ENCODE measurements at regions not wholly inside any gene's neighbourhood (a gene's known extent, or its start where the extent isn't known, plus 50 kb on each side); places are given as distances from the start of the nearest gene placed in this dataset.

GRCh38 chr6:144561455-144562043 lies 276.4 kb downstream of the UTRN start:
- no peak for TF ChIP-seq CTCF (conservative IDR thresholded peaks at IDR 0.05)
- TF ChIP-seq ZFX (IDR thresholded peaks at IDR 0.05): no peak

Measured in C4-2B (cell line).